ENCODE measurements at regions not wholly inside any gene's neighbourhood (a gene's known extent, or its start where the extent isn't known, plus 50 kb on each side); places are given as distances from the start of the nearest gene placed in this dataset.

DNA sequence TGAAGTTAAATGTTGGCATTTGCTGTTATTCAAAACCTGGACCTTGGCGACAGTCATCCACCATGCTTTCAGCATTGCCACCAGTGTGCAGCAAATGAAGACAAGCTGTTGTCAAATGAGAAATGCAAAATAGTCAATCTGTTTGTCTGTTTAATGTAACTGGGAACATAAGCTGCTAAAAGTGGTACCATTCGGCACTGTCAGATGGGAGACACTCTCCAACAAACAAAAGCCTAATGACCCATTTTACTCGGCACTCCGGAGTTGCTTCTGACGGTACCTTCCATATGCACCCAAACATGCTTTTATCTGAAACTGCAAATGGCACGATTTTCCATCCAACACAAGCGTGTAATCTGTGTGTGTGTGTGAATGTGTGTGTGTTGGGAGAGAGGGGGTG lies 297.8 kb downstream of the MAF start:
- in situ Hi-C loops (cut with HindIII; ENCODE audit: low sequenced_read_pairs): no loop called here
- H3K4me3 ChIP-seq (ENCODE audit: low read depth, low read length): no peak overlapping the region
- no peak for DNase-seq (ENCODE audit: low read depth, low spot score)

DNA sequence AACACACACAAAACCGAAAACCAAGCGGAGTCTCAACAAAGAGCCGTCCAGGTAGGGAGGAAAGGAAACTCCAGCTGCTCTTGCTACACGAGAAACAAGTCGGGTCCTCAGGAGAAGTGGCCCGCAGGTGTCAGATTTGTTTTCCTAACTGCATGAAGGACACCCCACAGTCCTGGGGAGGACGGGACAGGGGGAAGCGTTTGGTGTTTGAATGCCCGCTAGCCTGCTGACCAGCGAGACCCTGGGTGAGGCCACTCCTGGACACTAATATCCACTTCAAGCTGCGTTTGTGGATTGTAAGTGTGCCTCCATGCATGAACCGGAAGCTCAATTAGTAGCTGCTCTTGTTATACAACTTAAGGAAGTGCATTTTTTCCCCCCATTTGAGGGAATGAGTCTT lies 299.5 kb downstream of the MAF start:
- TF ChIP-seq, protein P1, sequence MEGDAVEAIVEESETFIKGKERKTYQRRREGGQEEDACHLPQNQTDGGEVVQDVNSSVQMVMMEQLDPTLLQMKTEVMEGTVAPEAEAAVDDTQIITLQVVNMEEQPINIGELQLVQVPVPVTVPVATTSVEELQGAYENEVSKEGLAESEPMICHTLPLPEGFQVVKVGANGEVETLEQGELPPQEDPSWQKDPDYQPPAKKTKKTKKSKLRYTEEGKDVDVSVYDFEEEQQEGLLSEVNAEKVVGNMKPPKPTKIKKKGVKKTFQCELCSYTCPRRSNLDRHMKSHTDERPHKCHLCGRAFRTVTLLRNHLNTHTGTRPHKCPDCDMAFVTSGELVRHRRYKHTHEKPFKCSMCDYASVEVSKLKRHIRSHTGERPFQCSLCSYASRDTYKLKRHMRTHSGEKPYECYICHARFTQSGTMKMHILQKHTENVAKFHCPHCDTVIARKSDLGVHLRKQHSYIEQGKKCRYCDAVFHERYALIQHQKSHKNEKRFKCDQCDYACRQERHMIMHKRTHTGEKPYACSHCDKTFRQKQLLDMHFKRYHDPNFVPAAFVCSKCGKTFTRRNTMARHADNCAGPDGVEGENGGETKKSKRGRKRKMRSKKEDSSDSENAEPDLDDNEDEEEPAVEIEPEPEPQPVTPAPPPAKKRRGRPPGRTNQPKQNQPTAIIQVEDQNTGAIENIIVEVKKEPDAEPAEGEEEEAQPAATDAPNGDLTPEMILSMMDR (IDR thresholded peaks at IDR 0.05; ENCODE audit: low read depth, low read length): no peak

More for the DNA sequence above, 297.8 kb downstream of the MAF start:
- TF ChIP-seq, protein P1 (IDR thresholded peaks at IDR 0.05; ENCODE audit: low read depth, low read length): no peak

DNA sequence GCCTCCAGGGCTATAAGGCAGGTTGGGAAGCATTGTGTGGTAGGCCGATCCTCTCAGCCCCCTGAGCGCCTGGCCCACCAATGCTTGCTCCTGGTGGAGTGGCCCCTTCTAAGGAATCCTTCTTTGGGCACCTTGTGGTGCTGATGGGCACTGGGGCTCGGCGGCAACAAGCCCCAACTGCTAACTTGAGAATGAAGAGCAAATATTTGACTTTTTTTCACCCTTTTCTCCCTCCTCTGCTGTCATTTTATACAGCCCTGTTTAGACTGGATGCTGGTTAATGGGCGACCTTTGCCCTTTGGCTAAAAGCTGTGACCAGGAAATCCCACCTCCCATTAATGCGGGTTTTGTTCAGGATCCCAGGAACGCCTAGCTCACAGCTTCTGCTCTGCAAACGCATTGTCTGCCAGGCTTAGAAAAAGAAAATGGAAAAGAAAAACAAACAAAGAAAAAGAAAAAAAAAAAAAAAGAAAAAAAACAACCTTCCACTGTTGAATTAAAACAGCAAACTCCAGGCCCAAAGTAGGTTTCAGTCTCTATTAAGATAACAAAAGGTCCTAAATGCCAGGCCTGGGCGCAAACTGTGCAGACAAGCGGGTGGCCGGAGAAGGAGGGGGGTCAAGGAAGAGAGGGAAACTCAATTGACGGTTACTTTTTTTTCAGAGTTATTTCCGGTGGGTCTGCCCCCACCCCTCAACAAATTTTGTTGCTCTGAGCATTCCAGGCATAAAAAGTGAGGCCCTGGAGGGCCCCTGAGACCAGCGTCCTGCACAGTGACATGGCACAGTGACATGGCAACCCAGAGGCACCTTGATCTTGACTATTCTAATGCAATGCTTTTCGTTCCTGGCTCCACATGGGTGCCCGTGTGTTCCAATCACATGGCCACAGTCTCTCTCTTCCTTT lies 301.4 kb downstream of the MAF start:
- DNase-seq (ENCODE audit: low read depth, low spot score): no peak
- TF ChIP-seq, protein P1 (IDR thresholded peaks at IDR 0.05; ENCODE audit: low read depth, low read length): no peak
- H3K4me3 ChIP-seq (ENCODE audit: low read depth, low read length): no peak overlapping the region
- in situ Hi-C loops (cut with HindIII; ENCODE audit: low sequenced_read_pairs): no loop called here

More for the DNA sequence above, 299.5 kb downstream of the MAF start:
- in situ Hi-C loops (cut with HindIII; ENCODE audit: low sequenced_read_pairs): no loop called here
- no peak for DNase-seq (ENCODE audit: low read depth, low spot score)
- H3K4me3 ChIP-seq (ENCODE audit: low read depth, low read length): no peak overlapping the region

DNA sequence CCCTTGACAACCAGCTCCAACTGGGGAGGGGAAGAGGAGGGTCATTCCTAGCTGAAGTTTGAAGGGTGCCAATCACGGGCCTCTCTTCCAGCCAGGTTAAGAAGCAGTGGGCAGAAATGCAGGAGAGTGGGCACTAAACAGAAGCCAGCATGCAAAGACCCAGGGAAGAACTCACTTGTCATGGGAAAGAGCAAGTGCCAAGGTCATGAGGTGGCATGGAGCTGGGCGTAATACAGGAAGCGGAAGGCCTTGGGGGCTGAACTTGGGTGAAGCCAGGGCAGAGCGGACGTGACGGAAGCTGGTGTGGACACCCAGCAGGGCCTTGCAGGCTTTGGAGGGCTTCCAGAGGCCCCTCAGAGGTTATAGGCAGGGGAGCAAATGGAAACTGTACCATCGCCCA lies 302.1 kb downstream of the MAF start:
- DNase-seq (ENCODE audit: low read depth, low spot score): no peak
- H3K4me3 ChIP-seq (ENCODE audit: low read depth, low read length): no peak overlapping the region
- in situ Hi-C loops (cut with HindIII; ENCODE audit: low sequenced_read_pairs): no loop called here
- TF ChIP-seq, protein P1 (IDR thresholded peaks at IDR 0.05; ENCODE audit: low read depth, low read length): no peak

DNA sequence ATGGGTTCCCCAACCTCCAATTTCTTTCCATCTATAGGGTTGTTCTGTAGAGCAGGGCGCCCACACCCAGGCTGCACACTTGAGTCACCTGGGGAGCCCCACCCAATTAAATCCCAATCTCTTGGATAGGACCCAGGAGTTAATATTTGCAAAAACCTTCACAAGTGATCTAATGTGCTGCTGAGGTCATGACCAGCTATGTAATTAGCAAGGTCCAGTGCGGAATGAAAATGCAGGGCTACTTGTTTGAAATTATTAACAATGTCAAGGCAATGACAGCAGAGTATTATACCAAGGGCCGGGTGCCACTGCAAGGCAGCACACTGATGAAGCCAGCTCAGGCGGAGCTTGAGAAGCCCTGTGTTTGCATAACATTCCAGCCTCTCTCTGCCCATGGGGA lies 302.7 kb downstream of the MAF start:
- in situ Hi-C loops (cut with HindIII; ENCODE audit: low sequenced_read_pairs): no loop called here
- TF ChIP-seq, protein P1 (IDR thresholded peaks at IDR 0.05; ENCODE audit: low read depth, low read length): no peak
- DNase-seq (ENCODE audit: low read depth, low spot score): no peak
- no peak overlapping the region for H3K4me3 ChIP-seq (ENCODE audit: low read depth, low read length)

DNA sequence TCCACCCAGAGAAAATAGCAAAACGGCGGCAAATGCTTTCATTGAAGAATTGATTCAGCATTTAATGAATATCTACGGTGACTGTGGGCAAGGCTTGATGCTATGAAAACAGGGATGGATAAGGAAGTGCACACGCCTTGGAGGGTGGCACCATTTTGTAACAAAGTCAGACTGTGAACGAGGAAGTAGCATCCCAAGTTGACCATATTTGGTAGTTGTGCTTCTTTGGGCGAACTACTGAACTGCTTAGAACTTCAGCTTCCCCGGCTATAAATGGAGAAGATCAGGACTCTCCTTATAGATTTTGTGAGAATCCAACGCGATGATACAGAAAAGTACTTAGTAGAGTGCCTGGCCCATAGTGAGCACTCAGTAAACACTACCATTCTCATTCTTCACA lies 303.2 kb downstream of the MAF start:
- H3K4me3 ChIP-seq (ENCODE audit: low read depth, low read length): no peak overlapping the region
- no peak for DNase-seq (ENCODE audit: low read depth, low spot score)
- in situ Hi-C loops (cut with HindIII; ENCODE audit: low sequenced_read_pairs): no loop called here
- TF ChIP-seq, protein P1 (IDR thresholded peaks at IDR 0.05; ENCODE audit: low read depth, low read length): no peak
